T-helper 2 cell treated with Interferon-gamma antibody and Interleukin-4, amounts not matched to agents 100 ng/mL and 5 ng/mL, for 36 hours (primary cell): ENCODE measurements at regions not wholly inside any gene's neighbourhood (a gene's known extent, or its start where the extent isn't known, plus 50 kb on each side); places are given as distances from the start of the nearest gene placed in this dataset.
"Not testable (repeated sequence)": the region's sequence is repeated elsewhere in the genome, so short reads cannot be mapped to it uniquely, and the experiment has no call there.

Source experiments
- intact Hi-C: fragments of 100-400 bp; cut with micrococcal nuclease; formaldehyde crosslinking; loops from one replicate; pipeline ENCODE4 v1.15.1; 2023

GRCh38 chr14:22316473-22316872, 272.6 kb downstream of the DAD1 start:
- intact Hi-C loops = no loop called here

GRCh38 chr14:22315336-22315735, 273.7 kb downstream of the DAD1 start:
- intact Hi-C loops = no loop called here

- intact Hi-C loops = no loop called here
Measured at GRCh38 chr14:22314183-22314820, 274.7 kb downstream of the DAD1 start.

GRCh38 chr14:22313172-22313801, 275.7 kb downstream of the DAD1 start:
- intact Hi-C loops = no loop called here

- intact Hi-C loops = no loop called here
Measured at GRCh38 chr14:22311636-22312035, 277.4 kb downstream of the DAD1 start.

GRCh38 chr14:22305607-22306006, 283.4 kb downstream of the DAD1 start:
- intact Hi-C loops = no loop called here

GRCh38 chr14:22304326-22304725, 284.7 kb downstream of the DAD1 start:
- intact Hi-C loops = loop anchor here (5.0 kb wide), 1 partner anchor 268 kb away; no protein-coding TSS in a partner anchor

GRCh38 chr14:22303589-22304195, 285.3 kb downstream of the DAD1 start:
- intact Hi-C loops = loop anchor here (5.0 kb wide), 1 partner anchor 269 kb away; no protein-coding TSS in a partner anchor

GRCh38 chr14:22300646-22301045, 288.4 kb downstream of the DAD1 start:
- intact Hi-C loops = loop anchor here (5.0 kb wide), 1 partner anchor 272 kb away; no protein-coding TSS in a partner anchor

- intact Hi-C loops = no loop called here
Measured at GRCh38 chr14:22297376-22297775, 291.6 kb downstream of the DAD1 start.

- intact Hi-C loops = no loop called here
Measured at GRCh38 chr14:22296722-22297121, 292.3 kb downstream of the DAD1 start.

GRCh38 chr14:22296088-22296487, 292.9 kb downstream of the DAD1 start:
- intact Hi-C loops = no loop called here

- intact Hi-C loops = no loop called here
Measured at GRCh38 chr14:22291406-22291805, 297.6 kb downstream of the DAD1 start.

GRCh38 chr14:22289570-22289969, 299.5 kb downstream of the DAD1 start:
- intact Hi-C loops = no loop called here

GRCh38 chr14:22285991-22286390, 303.0 kb downstream of the DAD1 start:
- intact Hi-C loops = no loop called here

- intact Hi-C loops = no loop called here
Measured at GRCh38 chr14:22282949-22283348, 306.1 kb downstream of the DAD1 start.

- intact Hi-C loops = no loop called here
Measured at GRCh38 chr14:22282417-22282816, 306.6 kb downstream of the DAD1 start.

- intact Hi-C loops = not testable (repeated sequence)
Measured at GRCh38 chr14:22281447-22281874, 307.6 kb downstream of the DAD1 start.

- intact Hi-C loops = no loop called here
Measured at GRCh38 chr14:22280497-22281316, 308.3 kb downstream of the DAD1 start.

GRCh38 chr14:22276913-22277816, 311.9 kb downstream of the DAD1 start:
- intact Hi-C loops = loop anchor here (10.0 kb wide), 1 partner anchor 52 kb away; no protein-coding TSS in a partner anchor
